Neuronal stem cell (in vitro differentiated cells): ENCODE measurements at regions not wholly inside any gene's neighbourhood (a gene's known extent, or its start where the extent isn't known, plus 50 kb on each side); places are given as distances from the start of the nearest gene placed in this dataset.
"Not testable (repeated sequence)": the region's sequence is repeated elsewhere in the genome, so short reads cannot be mapped to it uniquely, and the experiment has no call there.

Experiments
- DNase-seq: peaks from one replicate; pipeline ENCODE4 v3.0.0-alpha.2; 2013; ENCODE audit warnings: low spot score
- H2AFZ ChIP-seq: one replicate; pipeline ENCODE4 v1.6.1; 2013; ENCODE audit warnings: mild to moderate bottlenecking, low read length, inconsistent platforms
- H2AK5ac ChIP-seq: 2 replicates; pipeline ENCODE4 v1.6.1; 2013; ENCODE audit warnings: low read depth, mild to moderate bottlenecking, inconsistent platforms, low read length, moderate library complexity, mixed read lengths
- H2BK120ac ChIP-seq: 2 replicates; pipeline ENCODE4 v1.6.1; 2013; ENCODE audit warnings: low read depth, mild to moderate bottlenecking, inconsistent platforms, low read length, moderate library complexity, mixed read lengths
- H2BK12ac ChIP-seq: one replicate; pipeline ENCODE4 v1.6.1; 2013; ENCODE audit warnings: low read length, inconsistent platforms
- H2BK15ac ChIP-seq: 2 replicates; pipeline ENCODE4 v1.6.1; 2013; ENCODE audit warnings: mild to moderate bottlenecking, low read length, inconsistent platforms, mixed read lengths
- H2BK5ac ChIP-seq: one replicate; pipeline ENCODE4 v1.6.1; 2013; ENCODE audit warnings: inconsistent platforms, mild to moderate bottlenecking, low read length, moderate library complexity
- H3K14ac ChIP-seq: one replicate; pipeline ENCODE4 v1.6.1; 2013; ENCODE audit warnings: low read length, inconsistent platforms
- H3K18ac ChIP-seq: 2 replicates; pipeline ENCODE4 v1.6.1; 2013; ENCODE audit warnings: low read length, inconsistent platforms
- H3K23ac ChIP-seq: 2 replicates; pipeline ENCODE4 v1.6.1; 2013; ENCODE audit warnings: low read depth, mild to moderate bottlenecking, mixed read lengths, low read length, inconsistent platforms; ENCODE audit not compliant: poor library complexity
- H3K27ac ChIP-seq: replicated peaks from 3 replicates; pipeline ENCODE4 v1.5.1; 2013; ENCODE audit warnings: low read length, inconsistent platforms
- H3K27me3 ChIP-seq, 3 experiments: 2 replicates each; pipeline ENCODE4 v1.6.1; 2013; ENCODE audit warnings: low read length in 3 of 3, mild to moderate bottlenecking in 2 of 3, inconsistent platforms in 1 of 3, low read depth in 1 of 3, mixed read lengths in 1 of 3, moderate library complexity in 1 of 3; ENCODE audit not compliant: control insufficient read depth in 3 of 3, insufficient read depth in 3 of 3
- H3K36me3 ChIP-seq, 2 donors: replicated peaks in 1 of 2; 2 replicates each; pipeline ENCODE4 v1.6.1; 2013; ENCODE audit warnings: low read length in 2 of 2; ENCODE audit not compliant: control insufficient read depth in 2 of 2, insufficient read depth in 2 of 2
- H3K4ac ChIP-seq: 2 replicates; pipeline ENCODE4 v1.6.1; 2013; ENCODE audit warnings: inconsistent platforms, mild to moderate bottlenecking, low read length, moderate library complexity
- H3K4me1 ChIP-seq, 2 donors: 1 replicate in 1 of 2; 2 replicates in 1 of 2; pipeline ENCODE4 v1.6.1; 2013; ENCODE audit warnings: low read length in 2 of 2, low read depth in 1 of 2; ENCODE audit not compliant: control insufficient read depth in 2 of 2, insufficient read depth in 1 of 2
- H3K4me2 ChIP-seq: one replicate; pipeline ENCODE4 v1.6.1; 2013; ENCODE audit warnings: mild to moderate bottlenecking, low read length, inconsistent platforms; ENCODE audit not compliant: insufficient read depth, poor library complexity, severe bottlenecking
- H3K4me3 ChIP-seq, 2 donors: 2 replicates each; pipeline ENCODE4 v1.5.1; 2013; ENCODE audit warnings: low read length in 2 of 2, mild to moderate bottlenecking in 2 of 2, inconsistent platforms in 1 of 2, moderate library complexity in 1 of 2
- H3K79me1 ChIP-seq: one replicate; pipeline ENCODE4 v1.6.1; 2013; ENCODE audit warnings: low read depth, mild to moderate bottlenecking, inconsistent platforms, low read length, moderate library complexity
- H3K9ac ChIP-seq: one replicate; pipeline ENCODE4 v1.6.1; 2013; ENCODE audit warnings: mild to moderate bottlenecking, low read depth, low read length, inconsistent platforms; ENCODE audit not compliant: poor library complexity
- H3K9me3 ChIP-seq, 2 donors: replicated peaks in 1 of 2; 2 replicates each; pipeline versions ENCODE3 to v1.6.1; 2013; ENCODE audit warnings: low read length in 2 of 2, mild to moderate bottlenecking in 2 of 2, inconsistent platforms in 1 of 2, low read depth in 1 of 2, mixed read lengths in 1 of 2, moderate library complexity in 1 of 2; ENCODE audit not compliant: control insufficient read depth in 2 of 2, insufficient read depth in 1 of 2
- H4K8ac ChIP-seq: one replicate; pipeline ENCODE4 v1.6.1; 2013; ENCODE audit warnings: low read depth, mild to moderate bottlenecking, inconsistent platforms, low read length, moderate library complexity
- H4K91ac ChIP-seq: one replicate; pipeline ENCODE4 v1.6.1; 2013; ENCODE audit warnings: low read length, low read depth, mild to moderate bottlenecking, inconsistent platforms; ENCODE audit not compliant: poor library complexity
- WGBS, 2 donors: extraction: QIAGEN DNeasy Blood & Tissue Kit; methylation state at CpG; one replicate each; pipeline ENCODE4 v1.1.7; 2013; ENCODE audit warnings: missing lambda C conversion rate in 2 of 2, mixed read lengths in 1 of 2; ENCODE audit not compliant: insufficient read length in 2 of 2, insufficient replicate concordance in 1 of 2; ENCODE audit errors: extremely low coverage in 2 of 2; 5-methylcytosine and 5-hydroxymethylcytosine counted together

DNA sequence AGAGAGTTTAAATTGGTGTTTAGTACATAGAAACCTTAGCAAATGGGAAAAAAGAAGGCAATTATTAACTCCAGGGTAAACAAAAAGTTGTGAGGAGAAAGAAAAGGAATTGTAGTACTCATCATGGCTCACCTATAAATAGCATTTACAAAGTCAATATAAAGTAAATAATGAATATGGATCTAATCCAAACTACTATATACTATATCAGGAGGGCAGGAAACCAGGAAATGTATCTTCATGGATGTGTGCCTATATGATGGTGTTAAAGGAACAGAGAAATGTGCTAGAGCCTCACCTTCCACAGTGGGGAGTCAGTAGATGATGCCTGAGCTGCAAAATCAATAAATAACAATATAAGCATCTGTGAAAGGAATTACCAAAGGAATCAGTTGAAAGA is 208.9 kb downstream of the FAM43A start:
- H3K9ac ChIP-seq, result no peak overlapping the region
- H3K79me1 ChIP-seq, result no peaks in the 10 kb centered on the region
- no peak overlapping the region for H3K18ac ChIP-seq
- H4K8ac ChIP-seq, result no peak overlapping the region
- no peak overlapping the region for H3K4me2 ChIP-seq
- no peaks in the 10 kb centered on the region for H3K27me3 ChIP-seq
- no peak overlapping the region for H3K4me3 ChIP-seq
- H2AFZ ChIP-seq, result no peak overlapping the region
- no peak overlapping the region for H2BK12ac ChIP-seq
- H3K23ac ChIP-seq, result no peak overlapping the region
- H2BK5ac ChIP-seq, result no peak overlapping the region
- no peak overlapping the region for H3K14ac ChIP-seq
- no peak overlapping the region for H2BK15ac ChIP-seq
- H3K9me3 ChIP-seq, result peaks cover 0 to 2% of the 10 kb centered on the region in 2 donors
- no peaks in the 10 kb centered on the region for H3K36me3 ChIP-seq
- no peak overlapping the region for H3K27ac ChIP-seq
- H2AK5ac ChIP-seq, result no peak overlapping the region
- H4K91ac ChIP-seq, result no peak overlapping the region
- H3K4ac ChIP-seq, result no peak overlapping the region
- DNase-seq, result no peak
- no peaks in the 10 kb centered on the region for H3K4me1 ChIP-seq
- H2BK120ac ChIP-seq, result no peak overlapping the region

DNA sequence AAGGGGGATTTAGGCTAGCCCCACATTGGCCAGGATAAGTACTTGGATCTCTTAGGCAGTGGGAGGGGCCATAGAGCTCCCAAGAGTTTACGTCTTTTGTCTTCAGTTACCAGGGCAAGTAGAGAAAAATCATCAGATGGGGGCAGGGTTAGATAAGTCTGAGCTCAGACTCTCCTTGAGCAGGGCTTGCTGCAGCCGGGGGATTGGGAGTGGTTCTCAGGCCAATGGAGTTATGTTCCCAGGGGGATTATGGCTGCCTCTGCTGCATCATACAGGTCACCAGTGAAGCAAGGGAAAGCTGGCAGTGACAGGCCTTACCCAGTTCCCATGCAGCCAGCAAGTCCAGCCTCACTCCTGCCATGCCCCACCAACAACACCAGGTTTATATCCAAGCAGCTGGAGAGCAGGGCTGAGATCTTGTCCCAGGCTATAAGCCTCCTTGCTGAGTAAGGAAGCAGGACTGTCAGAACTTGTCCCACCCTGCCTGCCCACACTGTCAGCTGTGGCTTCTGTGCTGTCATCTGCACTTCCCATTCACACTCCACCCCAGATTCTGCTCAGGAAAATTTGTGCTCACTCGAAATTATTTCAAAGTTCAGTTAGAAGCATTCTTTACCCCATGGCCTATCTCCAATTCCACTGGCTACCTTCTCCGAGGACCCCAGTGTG is 215.3 kb downstream of the FAM43A start:
- Histone ChIP-seq H3K27ac (no peak overlapping the region), H3K4me1 (peaks cover 0 to 1% of the 10 kb centered on the region in 2 donors), H3K9me3 (peaks cover 0 to 4% of the 10 kb centered on the region in 2 donors), H3K4me3 (no peak overlapping the region), H3K9ac (no peak overlapping the region), H2BK120ac (no peak overlapping the region), H3K23ac (no peak overlapping the region), H2BK5ac (no peak overlapping the region), H2BK15ac (no peak overlapping the region), H3K14ac (no peak overlapping the region), H4K91ac (no peak overlapping the region), H3K27me3 (no peaks in the 10 kb centered on the region), H2BK12ac (no peak overlapping the region), H3K4me2 (no peak overlapping the region), H2AFZ (no peak overlapping the region), H3K79me1 (no peaks in the 10 kb centered on the region), H3K36me3 (no peaks in the 10 kb centered on the region), H4K8ac (no peak overlapping the region), H3K18ac (no peak overlapping the region), H3K4ac (no peak overlapping the region), H2AK5ac (no peak overlapping the region)
- no peak for DNase-seq
- no CpG with 5 or more reads among the region's 4 CpGs for WGBS, 2 donors

DNA sequence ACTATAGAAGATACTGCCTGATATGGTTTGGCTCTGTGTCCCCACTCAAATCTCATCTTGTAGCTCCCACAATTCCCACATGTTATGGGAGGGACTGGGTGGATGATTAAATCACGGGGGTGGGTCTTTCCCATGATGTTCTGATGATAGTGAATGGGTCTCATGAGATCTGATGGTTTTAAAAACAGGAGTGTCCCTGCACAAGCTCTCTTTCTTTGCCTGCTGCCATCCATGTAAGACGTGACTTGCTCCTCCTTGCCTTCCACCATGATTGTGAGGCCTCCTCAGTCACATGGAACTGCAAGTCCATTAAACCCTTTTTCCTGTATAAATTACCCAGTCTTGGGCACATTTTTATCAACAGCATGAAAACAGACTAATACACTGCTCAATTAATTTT is 217.8 kb downstream of the FAM43A start:
- not testable (repeated sequence) for H2BK5ac ChIP-seq, H3K79me1 ChIP-seq, H3K4me1 ChIP-seq, H3K4me3 ChIP-seq, H3K4ac ChIP-seq, H3K23ac ChIP-seq, H2BK120ac ChIP-seq, H3K27me3 ChIP-seq, H3K9ac ChIP-seq, H3K14ac ChIP-seq, H3K36me3 ChIP-seq, H3K9me3 ChIP-seq, H4K8ac ChIP-seq, H2AFZ ChIP-seq, H3K27ac ChIP-seq, H3K18ac ChIP-seq, H2BK15ac ChIP-seq, H3K4me2 ChIP-seq, DNase-seq, H4K91ac ChIP-seq, H2BK12ac ChIP-seq, H2AK5ac ChIP-seq
- no CpG with 5 or more reads among the region's 2 CpGs for WGBS, 2 donors

DNA sequence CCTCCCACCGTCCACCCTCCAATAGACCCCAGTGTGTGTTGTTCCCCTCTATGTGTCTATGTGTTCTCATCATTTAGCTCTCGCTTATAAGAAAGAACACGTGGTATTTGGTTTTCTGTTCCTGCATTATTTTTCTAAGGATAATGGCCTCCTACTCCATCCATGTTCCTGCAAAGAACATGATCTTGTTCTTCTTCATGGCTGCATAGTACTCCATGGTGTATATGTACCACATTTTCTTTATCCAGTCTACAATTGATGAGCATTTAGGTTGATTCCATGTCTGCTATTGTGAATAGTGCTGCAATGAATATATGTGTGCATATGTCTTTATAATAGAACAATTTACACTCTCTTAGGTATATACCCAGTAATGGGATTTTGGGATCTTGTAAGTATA is 219.3 kb downstream of the FAM43A start:
- H2BK15ac ChIP-seq, DNase-seq, H3K79me1 ChIP-seq, H4K91ac ChIP-seq, H2BK120ac ChIP-seq, H3K4me1 ChIP-seq, H3K9me3 ChIP-seq, H3K14ac ChIP-seq, H3K4ac ChIP-seq, H3K4me3 ChIP-seq, H2BK12ac ChIP-seq, H3K27ac ChIP-seq, H2BK5ac ChIP-seq, H3K36me3 ChIP-seq, H2AFZ ChIP-seq, H4K8ac ChIP-seq, H2AK5ac ChIP-seq, H3K9ac ChIP-seq, H3K4me2 ChIP-seq, H3K23ac ChIP-seq, H3K27me3 ChIP-seq, H3K18ac ChIP-seq: not testable (repeated sequence)
- WGBS, 2 donors, result no CpG with 5 or more reads among the region's 3 CpGs
